SHP77 treated with DMSO at 0.1 percent for 48 hours (cell line): ENCODE measurements at regions not wholly inside any gene's neighbourhood (a gene's known extent, or its start where the extent isn't known, plus 50 kb on each side); places are given as distances from the start of the nearest gene placed in this dataset.

ENCODE experiments used
- DNase-seq: peaks from one replicate; lab custom pipeline; 2025; lab: John Stamatoyannopoulos, UW

DNA sequence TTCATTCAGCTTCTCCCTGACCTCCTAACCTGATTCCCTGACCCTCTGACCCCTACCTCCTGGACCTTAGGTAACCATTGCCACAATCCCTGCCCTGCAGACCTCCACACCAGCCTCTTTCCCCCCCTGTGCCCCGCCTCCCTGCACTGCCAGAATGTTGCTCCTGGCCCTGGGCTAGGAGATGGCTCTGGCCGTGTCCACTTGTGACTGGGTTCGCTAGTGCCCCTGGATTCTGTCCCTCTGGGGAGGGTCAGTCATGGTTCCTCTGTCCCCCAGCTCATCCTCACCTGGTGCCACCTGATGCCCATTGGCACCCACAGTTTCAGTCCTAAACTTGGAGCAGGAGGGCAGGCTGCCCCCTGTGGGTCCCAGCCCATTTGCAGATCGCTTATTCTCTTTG is 56.2 kb upstream of the PRR23E start:
- DNase-seq, result no peak

DNA sequence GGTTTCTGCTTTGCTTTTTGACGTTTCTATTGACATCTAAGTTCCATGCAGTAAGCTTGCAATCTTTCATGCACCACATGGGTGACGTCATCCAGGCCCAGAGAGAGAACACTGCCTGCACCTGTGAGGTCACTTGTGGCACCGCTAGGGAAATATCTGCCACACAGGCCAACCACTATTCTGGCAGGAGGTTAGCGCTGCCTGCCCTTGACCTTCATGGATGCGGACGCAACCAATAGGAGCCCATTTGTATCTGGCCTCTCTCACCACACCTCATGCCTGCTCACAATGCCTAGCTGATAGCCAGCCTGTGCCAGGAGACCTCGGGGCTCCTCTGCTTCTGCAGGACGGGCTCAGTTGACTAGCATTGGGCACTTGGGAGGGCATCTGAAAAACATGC is 55.8 kb upstream of the PRR23E start:
- DNase-seq, result no peak

DNA sequence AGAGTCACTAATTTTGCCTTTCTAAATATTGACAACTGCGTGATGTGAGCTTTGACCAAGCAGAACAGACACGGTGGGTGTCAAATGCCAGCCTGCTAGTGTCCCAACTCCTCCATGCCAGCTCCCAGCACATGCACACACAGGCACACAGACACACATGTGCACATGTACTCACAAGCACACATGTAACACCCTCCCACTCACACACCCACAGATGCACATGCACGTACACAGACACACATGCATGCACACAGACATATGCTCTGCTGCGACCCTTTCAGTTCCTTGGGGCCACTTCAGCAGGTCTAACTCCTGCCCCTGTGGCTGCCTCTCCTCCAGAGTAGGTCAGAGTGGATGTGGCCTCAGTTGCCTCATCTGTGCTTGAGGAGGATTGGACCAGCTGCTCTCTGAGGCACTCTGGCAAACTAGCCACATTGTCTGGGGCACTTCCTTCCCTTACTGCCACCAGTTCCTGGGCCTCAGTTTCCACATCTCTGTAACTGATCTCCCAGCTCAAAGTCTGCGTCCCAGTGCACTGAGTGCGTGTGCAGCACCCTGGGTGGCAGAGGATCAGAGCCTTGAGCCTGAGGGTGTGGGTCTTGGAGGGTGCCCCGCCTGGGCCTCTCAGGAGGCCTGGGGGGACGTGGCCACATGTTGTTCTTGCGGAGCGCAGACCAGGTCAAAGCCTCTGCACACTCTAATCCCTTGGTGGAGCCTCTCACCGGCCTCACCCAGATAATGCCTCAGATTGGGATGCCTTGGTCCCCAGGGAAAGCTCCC is 55.0 kb upstream of the PRR23E start:
- no peak for DNase-seq

- no peak for DNase-seq
Observed at GRCh38 chr3:127139601-127140500, 53.1 kb upstream of the PRR23E start.

DNA sequence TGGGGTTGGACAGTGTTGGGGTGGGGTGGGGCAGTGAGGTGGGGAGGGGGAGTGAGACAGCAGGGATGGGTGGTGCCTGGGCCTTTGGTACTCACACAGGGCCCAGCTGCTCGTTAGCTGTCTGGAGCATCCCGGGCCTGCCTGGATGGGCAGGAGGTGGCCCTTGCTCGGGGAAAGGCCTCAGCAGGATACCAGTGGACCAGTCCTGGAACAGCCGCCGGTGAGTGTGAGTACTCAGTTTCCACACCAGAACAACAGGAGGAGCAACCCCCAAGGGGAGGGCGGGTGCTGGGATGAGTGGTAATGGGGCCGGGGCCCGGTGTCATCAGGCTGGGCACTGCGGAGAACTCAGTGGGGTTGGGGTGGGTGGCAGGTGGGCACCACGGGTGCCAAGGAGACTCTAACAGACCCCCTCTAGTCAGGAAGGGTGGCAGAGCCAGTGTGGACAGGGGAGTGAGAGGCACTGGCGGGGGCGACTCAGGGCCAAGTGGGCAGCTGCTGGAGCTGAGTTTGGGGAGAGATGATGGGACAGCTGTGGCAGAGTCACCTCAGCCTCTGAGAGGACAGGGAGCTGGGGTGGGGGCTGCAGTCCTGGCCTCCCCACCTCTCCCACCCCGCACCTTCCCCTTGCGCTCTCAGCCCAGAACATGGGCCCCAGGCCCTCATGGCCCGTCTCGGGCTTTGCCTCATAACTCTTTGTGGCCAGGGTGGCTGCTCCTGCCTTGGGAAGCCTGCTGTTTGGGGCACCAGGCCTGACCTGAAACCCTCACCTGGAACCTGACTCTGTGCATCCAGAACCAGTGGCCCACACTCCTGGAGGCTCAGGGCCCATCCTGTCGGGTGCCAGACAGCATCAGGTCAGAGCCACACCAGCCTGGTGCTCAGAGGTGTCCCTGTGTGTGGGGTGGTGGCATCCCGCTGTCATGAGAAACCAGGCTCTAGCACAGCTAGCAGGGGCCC is 52.1 kb upstream of the PRR23E start:
- no peak for DNase-seq

DNA sequence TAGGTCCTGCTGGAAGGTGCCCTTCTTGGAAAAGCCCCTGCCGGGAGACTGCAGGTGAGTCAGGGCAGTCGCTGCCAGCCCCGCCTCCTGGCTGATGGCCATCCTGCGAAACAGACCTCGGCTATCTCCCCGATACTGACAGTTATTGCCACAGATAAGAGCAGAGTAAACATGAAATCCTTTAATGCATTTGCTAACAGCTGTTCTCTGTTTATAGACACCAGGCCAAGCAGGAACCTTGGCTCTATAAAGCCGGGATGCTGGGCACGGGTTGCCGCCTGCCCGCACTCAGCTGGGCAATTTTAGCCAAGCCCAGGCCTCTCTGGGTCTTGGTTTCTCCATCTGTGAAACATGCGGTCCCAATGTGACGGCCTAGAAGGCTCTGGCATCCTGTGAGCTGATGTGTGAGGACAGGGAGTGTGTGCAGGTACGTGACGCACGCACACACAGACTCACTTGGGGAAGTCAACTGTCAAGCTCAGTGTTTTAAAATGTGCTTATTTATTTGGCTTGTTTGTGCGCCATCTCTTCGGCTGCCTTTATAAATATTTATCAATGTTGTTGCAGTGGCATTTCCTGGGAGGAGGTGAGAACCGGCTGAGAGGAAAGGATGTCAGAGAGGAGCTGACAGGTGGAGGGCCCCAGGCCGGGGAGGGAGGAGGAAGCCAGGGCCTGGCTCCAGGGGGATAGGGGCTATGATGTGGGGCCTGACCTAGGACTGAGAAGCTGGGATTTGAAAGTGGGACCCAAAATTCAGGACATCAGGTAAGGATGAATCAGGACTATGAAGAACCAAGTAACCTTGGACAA is 50.8 kb upstream of the PRR23E start:
- peak; percentile 80 for DNase-seq
